Bronchial epithelial cell (primary cell): ENCODE measurements at regions not wholly inside any gene's neighbourhood (a gene's known extent, or its start where the extent isn't known, plus 50 kb on each side); places are given as distances from the start of the nearest gene placed in this dataset.

Experiments
- DNase-seq: peaks from one replicate; pipeline ENCODE4 v3.0.0-alpha.2; 2010; ENCODE audit warnings: low read depth
- FAIRE-seq: peaks from 2 replicates; lab custom pipeline; 2011; peaks lifted over from hg19 to GRCh38; lab: Jason Lieb, UNC
- H3K27me3 ChIP-seq: 2 replicates; pipeline ENCODE4 v1.5.1; 2011; ENCODE audit warnings: low read length; ENCODE audit not compliant: control insufficient read depth, insufficient read depth
- H3K36me3 ChIP-seq: 2 replicates; pipeline ENCODE4 v1.5.1; 2011; ENCODE audit warnings: low read length; ENCODE audit not compliant: control insufficient read depth, insufficient read depth
- H3K4me3 ChIP-seq: 2 replicates; pipeline ENCODE4 v1.5.1; 2011; ENCODE audit warnings: mild to moderate bottlenecking, low read depth, low read length, control low read depth
- TF ChIP-seq, protein P1 (sequence below): IDR thresholded peaks from 2 replicates; pipeline ENCODE4 v1.5.1; 2011; ENCODE audit warnings: mild to moderate bottlenecking, moderate library complexity, low read length, control low read depth, inconsistent platforms; ENCODE audit not compliant: insufficient read depth, severe bottlenecking

DNA sequence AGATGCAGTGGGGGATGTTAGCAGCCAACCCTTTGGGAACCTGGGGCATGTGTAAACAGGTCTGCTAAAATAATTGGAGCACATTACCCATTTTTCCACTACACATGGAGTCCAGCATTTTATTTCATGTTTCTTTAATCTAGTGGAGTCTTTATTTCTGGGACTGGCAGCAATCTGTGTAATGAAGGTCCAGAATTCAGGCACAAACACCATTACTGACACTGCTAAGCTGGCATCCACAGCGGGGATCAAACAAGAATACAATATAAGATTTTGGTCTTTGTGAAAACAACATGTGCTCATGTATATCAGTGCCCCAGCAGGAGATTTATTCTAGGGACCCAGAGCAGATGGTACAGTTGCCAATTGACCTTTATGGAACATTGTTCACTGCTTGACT lies 1587.0 kb upstream of the PRR20A start:
- TF ChIP-seq, protein P1, sequence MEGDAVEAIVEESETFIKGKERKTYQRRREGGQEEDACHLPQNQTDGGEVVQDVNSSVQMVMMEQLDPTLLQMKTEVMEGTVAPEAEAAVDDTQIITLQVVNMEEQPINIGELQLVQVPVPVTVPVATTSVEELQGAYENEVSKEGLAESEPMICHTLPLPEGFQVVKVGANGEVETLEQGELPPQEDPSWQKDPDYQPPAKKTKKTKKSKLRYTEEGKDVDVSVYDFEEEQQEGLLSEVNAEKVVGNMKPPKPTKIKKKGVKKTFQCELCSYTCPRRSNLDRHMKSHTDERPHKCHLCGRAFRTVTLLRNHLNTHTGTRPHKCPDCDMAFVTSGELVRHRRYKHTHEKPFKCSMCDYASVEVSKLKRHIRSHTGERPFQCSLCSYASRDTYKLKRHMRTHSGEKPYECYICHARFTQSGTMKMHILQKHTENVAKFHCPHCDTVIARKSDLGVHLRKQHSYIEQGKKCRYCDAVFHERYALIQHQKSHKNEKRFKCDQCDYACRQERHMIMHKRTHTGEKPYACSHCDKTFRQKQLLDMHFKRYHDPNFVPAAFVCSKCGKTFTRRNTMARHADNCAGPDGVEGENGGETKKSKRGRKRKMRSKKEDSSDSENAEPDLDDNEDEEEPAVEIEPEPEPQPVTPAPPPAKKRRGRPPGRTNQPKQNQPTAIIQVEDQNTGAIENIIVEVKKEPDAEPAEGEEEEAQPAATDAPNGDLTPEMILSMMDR: no peak
- no peak for FAIRE-seq
- Histone ChIP-seq H3K27me3 (no peaks in the 10 kb centered on the region), H3K4me3 (no peak overlapping the region), H3K36me3 (no peaks in the 10 kb centered on the region)
- DNase-seq: no peak

DNA sequence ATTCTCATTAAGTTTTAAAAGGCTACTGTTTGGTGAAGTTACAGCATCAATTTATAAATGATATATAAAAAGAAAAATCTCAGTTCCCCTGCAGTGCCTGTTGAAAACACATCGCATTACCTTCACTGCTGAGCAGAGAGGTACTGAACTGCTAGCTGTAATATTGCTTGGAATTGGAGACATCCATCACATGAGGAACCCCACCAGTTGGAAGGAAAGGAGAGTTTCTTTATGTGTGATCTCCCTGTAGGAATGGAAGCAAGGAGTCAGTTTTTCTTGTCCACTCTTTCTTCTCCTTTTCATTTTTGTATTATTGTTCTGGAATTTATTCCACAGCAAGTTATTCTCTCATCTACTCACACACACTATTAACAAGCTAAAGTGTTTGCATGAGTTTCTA lies 1586.0 kb upstream of the PRR20A start:
- DNase-seq (no peak), FAIRE-seq (no peak)
- Histone ChIP-seq H3K36me3 (no peaks in the 10 kb centered on the region), H3K27me3 (no peaks in the 10 kb centered on the region), H3K4me3 (no peak overlapping the region)
- TF ChIP-seq, protein P1: no peak

DNA sequence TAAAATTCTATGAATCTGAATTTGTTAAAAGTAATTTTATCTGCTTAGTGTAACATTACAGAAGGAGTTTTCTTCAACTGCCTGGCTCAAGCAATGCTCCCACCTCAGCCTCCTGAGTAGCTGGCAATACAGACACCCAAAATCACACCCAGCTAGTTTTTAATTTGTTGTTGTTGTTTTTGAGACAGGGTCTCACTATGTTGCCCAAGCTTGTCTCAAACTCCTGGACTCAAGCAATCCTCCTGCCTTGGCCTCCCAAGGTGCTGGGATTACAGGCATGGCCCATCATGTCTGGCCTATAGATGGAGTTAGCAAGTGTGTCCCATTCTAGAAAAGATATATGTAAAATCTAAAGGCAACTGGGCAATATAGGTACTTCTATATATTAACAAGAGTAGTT lies 1580.4 kb upstream of the PRR20A start:
- TF ChIP-seq, protein P1: no peak
- no peak for FAIRE-seq
- DNase-seq: no peak
- Histone ChIP-seq H3K4me3 (no peak overlapping the region), H3K27me3 (no peaks in the 10 kb centered on the region), H3K36me3 (no peaks in the 10 kb centered on the region)

DNA sequence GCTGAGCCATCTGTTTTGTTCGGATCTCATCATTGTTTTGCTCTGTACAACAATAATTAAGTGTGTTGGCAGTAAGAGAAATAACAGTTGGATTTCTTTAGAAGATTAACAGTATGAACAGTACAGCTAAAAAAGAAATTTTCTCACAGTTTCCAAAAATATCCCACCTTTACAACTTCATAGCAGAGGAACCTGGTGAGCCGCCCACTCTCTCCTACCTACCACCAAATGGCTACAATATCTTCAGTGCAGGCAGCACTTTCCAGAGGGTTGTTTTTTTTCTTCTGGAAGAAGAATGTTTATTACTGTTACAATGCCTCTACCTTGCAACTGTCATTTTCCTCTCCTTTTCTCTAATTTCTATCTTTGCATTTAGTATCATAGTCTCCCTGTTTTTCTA lies 1577.5 kb upstream of the PRR20A start:
- TF ChIP-seq, protein P1: no peak
- Histone ChIP-seq H3K4me3 (no peak overlapping the region), H3K27me3 (no peaks in the 10 kb centered on the region), H3K36me3 (no peaks in the 10 kb centered on the region)
- no peak for FAIRE-seq
- no peak for DNase-seq

DNA sequence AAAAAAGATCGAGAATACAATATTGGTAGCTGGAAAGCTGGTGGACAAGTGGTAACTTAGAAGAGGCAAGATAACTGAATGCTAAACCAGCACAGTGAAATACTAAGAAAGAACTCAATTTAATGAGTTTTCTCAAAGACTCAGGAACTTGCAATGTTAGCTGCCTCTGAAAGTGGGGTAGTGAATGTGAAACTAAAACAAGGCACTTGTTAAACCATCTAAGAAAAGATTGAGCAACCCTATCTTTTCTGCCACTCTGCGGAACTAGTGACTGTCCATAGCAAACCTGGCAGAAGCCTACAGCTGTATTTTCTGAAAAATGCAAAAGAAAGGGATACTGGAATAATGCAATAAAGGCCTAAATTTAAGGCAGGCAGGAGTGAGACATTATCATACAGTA lies 1574.4 kb upstream of the PRR20A start:
- TF ChIP-seq, protein P1: no peak
- Histone ChIP-seq H3K4me3 (no peak overlapping the region), H3K36me3 (no peaks in the 10 kb centered on the region), H3K27me3 (no peaks in the 10 kb centered on the region)
- FAIRE-seq (no peak), DNase-seq (no peak)

DNA sequence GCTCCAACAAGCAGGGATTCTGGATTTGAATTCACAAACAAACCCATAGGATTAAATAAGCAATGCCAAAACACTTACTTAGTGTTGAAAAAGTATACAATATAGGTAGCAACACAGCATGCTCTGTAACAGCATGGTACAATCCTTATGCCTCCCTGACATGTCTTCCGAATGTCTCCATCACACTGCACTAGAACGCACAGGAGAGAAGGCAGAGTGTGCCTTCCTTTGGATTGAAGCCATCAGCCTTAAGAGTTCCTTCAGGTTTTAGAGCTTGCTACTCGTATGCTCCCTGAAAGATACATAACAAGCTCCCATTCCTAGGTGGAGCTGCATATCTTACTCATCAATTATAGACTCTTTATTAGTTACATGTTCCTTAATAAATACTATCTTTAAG lies 1573.9 kb upstream of the PRR20A start:
- Histone ChIP-seq H3K4me3 (no peak overlapping the region), H3K27me3 (no peaks in the 10 kb centered on the region), H3K36me3 (no peaks in the 10 kb centered on the region)
- DNase-seq (no peak), FAIRE-seq (no peak)
- TF ChIP-seq, protein P1: no peak
